GM12878 (cell line): ENCODE measurements at regions not wholly inside any gene's neighbourhood (a gene's known extent, or its start where the extent isn't known, plus 50 kb on each side); places are given as distances from the start of the nearest gene placed in this dataset.

Source experiments
- ATAC-seq: fragments of 200-7000 bp; cut with Tn5 transposase; 3 replicates; pipeline ENCODE4 v1.9.1; 2020; ENCODE audit warnings: mild to moderate bottlenecking, moderate library complexity
- BruUV-seq: library from RNA; stranded (reverse); fragments of 400-500 nt; replicated peaks from 2 replicates; lab custom pipeline; 2021; lab: Mats Ljungman, UMichigan
- CTCF ChIA-PET: fragments of 300-600 bp; sonication (Branson Sonifier 250); formaldehyde crosslinking; extraction: SDS; loops from one replicate; lab custom pipeline; 2021; ENCODE audit warnings: inconsistent platforms; lab: Yijun Ruan, JAX
- POLR2A ChIA-PET: fragments of 350-600 bp; formaldehyde crosslinking; extraction: SDS; loops from one replicate; lab custom pipeline; 2021; ENCODE audit warnings: inconsistent platforms; lab: Charles Lee
- RAD21 ChIA-PET: fragments of 300-600 bp; sonication (Branson Sonifier 250); formaldehyde crosslinking; loops from one replicate; lab custom pipeline; 2023; ENCODE audit warnings: antibody characterized with exemption; ENCODE audit not compliant: unreplicated experiment; lab: Charles Lee
- SMC1A ChIA-PET: fragments of 300-600 bp; sonication (Branson Sonifier 250); formaldehyde crosslinking; loops from one replicate; lab custom pipeline; 2023; ENCODE audit not compliant: unreplicated experiment, uncharacterized antibody; lab: Charles Lee
- DNase-seq: peaks from one replicate; pipeline ENCODE4 v3.0.0-alpha.2; 2011; ENCODE audit warnings: low read depth, low spot score
- FAIRE-seq: peaks from 3 replicates; lab custom pipeline; 2011; peaks lifted over from hg19 to GRCh38; lab: Jason Lieb, UNC
- H2AFZ ChIP-seq: 2 replicates; pipeline ENCODE4 v1.6.0; 2011; ENCODE audit warnings: low read depth, low read length, control low read depth; ENCODE audit not compliant: control insufficient read depth
- H3K27ac ChIP-seq: 2 replicates; pipeline ENCODE4 v1.5.1; 2011; ENCODE audit warnings: control low read depth; ENCODE audit not compliant: control insufficient read depth, insufficient read depth
- H3K27me3 ChIP-seq, 2 experiments: replicated peaks in 1 of 2; 2 replicates each; pipeline versions ENCODE4 v1.6.0 to v1.6.1; 2011; ENCODE audit warnings: low read length in 1 of 2; ENCODE audit not compliant: control insufficient read depth in 2 of 2, insufficient read depth in 2 of 2
- H3K36me3 ChIP-seq, 2 experiments: 2 replicates each; pipeline ENCODE4 v1.5.1; 2011; ENCODE audit warnings: low read length in 1 of 2; ENCODE audit not compliant: control insufficient read depth in 2 of 2, insufficient read depth in 2 of 2
- H3K4me1 ChIP-seq: 2 replicates; pipeline ENCODE4 v1.6.1; 2011; ENCODE audit warnings: mild to moderate bottlenecking, low read length, moderate library complexity, mixed read lengths; ENCODE audit not compliant: control insufficient read depth, insufficient read depth
- H3K4me2 ChIP-seq: 2 replicates; pipeline ENCODE4 v1.6.0; 2011; ENCODE audit warnings: control low read depth; ENCODE audit not compliant: control insufficient read depth, insufficient read depth
- H3K4me3 ChIP-seq: fragments of 200-600 bp; sonication (generic); 2 replicates; pipeline ENCODE4 v1.5.1; 2016
- H3K79me2 ChIP-seq: 2 replicates; pipeline ENCODE4 v1.6.0; 2011; ENCODE audit warnings: low read length; ENCODE audit not compliant: control insufficient read depth, insufficient read depth
- H3K9ac ChIP-seq: 2 replicates; pipeline ENCODE4 v1.8.0; 2011; ENCODE audit warnings: low read length, control low read depth, mixed read lengths; ENCODE audit not compliant: control insufficient read depth, insufficient read depth
- H3K9me3 ChIP-seq: replicated peaks from 3 replicates; pipeline ENCODE4 v1.5.1; 2011; ENCODE audit warnings: mild to moderate bottlenecking, low read length; ENCODE audit not compliant: control insufficient read depth, insufficient read depth
- H4K20me1 ChIP-seq: 2 replicates; pipeline ENCODE4 v1.6.0; 2011; ENCODE audit not compliant: control insufficient read depth, insufficient read depth
- ASH2L ChIP-seq: fragments of 300-600, 200-600 bp; sonication (generic); IDR thresholded peaks from 2 replicates; pipeline ENCODE4 v1.6.1; 2017; ENCODE audit warnings: low read depth, mild to moderate bottlenecking, borderline replicate concordance
- ATF2 ChIP-seq: IDR thresholded peaks from 2 replicates; pipeline ENCODE4 v1.6.1; 2012; ENCODE audit warnings: low read length, inconsistent platforms
- BRCA1 ChIP-seq: IDR thresholded peaks from 2 replicates; pipeline ENCODE4 v1.6.1; 2011; ENCODE audit warnings: low read depth, low read length, improper control_type of control experiment
- CEBPB ChIP-seq, 2 experiments: fragments of 150-350 bp in 1 of 2; IDR thresholded peaks; 2 replicates each; pipeline ENCODE4 v1.6.1; 2012 to 2014; ENCODE audit warnings: low read depth in 2 of 2, low read length in 2 of 2, borderline replicate concordance in 1 of 2, inconsistent platforms in 1 of 2
- CHD4 ChIP-seq: fragments of 200-600 bp; sonication (generic); IDR thresholded peaks from 2 replicates; pipeline ENCODE4 v1.6.1; 2016; ENCODE audit warnings: mild to moderate bottlenecking
- CUX1 ChIP-seq: IDR thresholded peaks from 2 replicates; pipeline ENCODE4 v1.6.1; 2012; ENCODE audit warnings: improper control_type of control experiment, low read depth, low read length; ENCODE audit not compliant: insufficient replicate concordance
- IRF4 ChIP-seq: IDR thresholded peaks from 2 replicates; pipeline ENCODE4 v1.6.1; 2011; ENCODE audit warnings: low read depth, low read length
- NRF1 ChIP-seq: conservative IDR thresholded peaks from 2 replicates; pipeline ENCODE4 v1.6.1; 2011; ENCODE audit warnings: mild to moderate bottlenecking, low read depth, low read length, improper control_type of control experiment
- PAX8 ChIP-seq: fragments of 450-650 bp; IDR thresholded peaks from 2 replicates; pipeline ENCODE4 v1.6.1; 2017; ENCODE audit warnings: mild to moderate bottlenecking, moderate library complexity
- PBX3 ChIP-seq: IDR thresholded peaks from 2 replicates; pipeline ENCODE4 v1.6.1; 2011; ENCODE audit warnings: mild to moderate bottlenecking, low read depth, low read length, moderate library complexity; ENCODE audit not compliant: insufficient replicate concordance
- SIX5 ChIP-seq: IDR thresholded peaks from 2 replicates; pipeline ENCODE4 v1.6.1; 2011; ENCODE audit warnings: mild to moderate bottlenecking, low read depth, low read length, moderate library complexity; ENCODE audit not compliant: severe bottlenecking
- SMAD1 ChIP-seq: fragments of 450-650 bp; IDR thresholded peaks from 2 replicates; pipeline ENCODE4 v1.6.1; 2018; ENCODE audit warnings: mild to moderate bottlenecking, low read depth; ENCODE audit not compliant: partially characterized antibody
- TCF12 ChIP-seq: IDR thresholded peaks from 2 replicates; pipeline ENCODE4 v1.6.1; 2011; ENCODE audit warnings: low read depth, mild to moderate bottlenecking, low read length
- USF2 ChIP-seq: IDR thresholded peaks from 2 replicates; pipeline ENCODE4 v1.6.1; 2011; ENCODE audit warnings: low read depth, low read length, improper control_type of control experiment, borderline replicate concordance
- YBX1 ChIP-seq: fragments of 450-650 bp; IDR thresholded peaks from 2 replicates; pipeline ENCODE4 v1.6.1; 2016; ENCODE audit warnings: antibody characterized with exemption
- ZNF274 ChIP-seq: IDR thresholded peaks from one replicate; pipeline ENCODE4 v1.8.0; 2011; ENCODE audit not compliant: insufficient read length, insufficient read depth
- ZSCAN29 ChIP-seq: fragments of 450-650 bp; IDR thresholded peaks from 2 replicates; pipeline ENCODE4 v1.6.1; 2017; ENCODE audit warnings: mild to moderate bottlenecking, moderate library complexity
- in situ Hi-C: fragments of 300-500 bp; cut with MboI; formaldehyde crosslinking; loops from 9 replicates; pipeline ENCODE4 v1.14.3; 2018; ENCODE audit warnings: mixed read lengths
- intact Hi-C: fragments of 100-400 bp; cut with micrococcal nuclease; formaldehyde crosslinking; loops from one replicate; pipeline ENCODE4 v1.14.2; 2022; ENCODE audit not compliant: unreplicated experiment

DNA sequence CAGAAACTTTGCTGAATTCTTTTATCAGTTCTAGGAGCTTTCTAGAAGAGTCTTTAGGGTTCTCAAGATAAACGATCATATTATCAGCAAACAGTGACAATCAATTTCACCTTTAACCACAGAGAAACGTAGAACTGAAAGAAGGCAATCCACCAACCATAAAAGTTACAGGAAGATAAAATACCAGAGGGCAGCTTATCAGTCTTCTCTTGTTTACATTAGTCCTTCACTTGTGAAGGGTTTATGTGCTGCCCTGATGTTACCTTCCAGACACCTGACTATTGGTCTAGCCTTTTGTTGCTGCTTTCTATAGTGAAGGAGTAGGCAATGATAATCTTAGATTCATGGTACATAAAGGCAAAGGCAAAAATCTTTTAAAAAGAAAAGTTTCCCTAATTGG is 73.2 kb upstream of the EFCAB3 start (continued):
- no peak for TF ChIP-seq PAX8
- TF ChIP-seq IRF4: no peak
- TF ChIP-seq NRF1: no peak
- TF ChIP-seq CHD4: no peak

- H3K36me3 ChIP-seq: no peaks in the 10 kb centered on the region
- no peak overlapping the region for H3K9ac ChIP-seq
- no peak overlapping the region for H3K4me2 ChIP-seq
- no peak overlapping the region for H3K27ac ChIP-seq
- intact Hi-C loops (no loop called here), in situ Hi-C loops (no loop called here)
- ChIA-PET CTCF (no interaction called here), SMC1A (no interaction called here), POLR2A (no interaction called here), RAD21 (no interaction called here)
- ATAC-seq (no peak), FAIRE-seq (no peak), DNase-seq (no peak)
- no peaks in the 10 kb centered on the region; the same call in 2 of the 3 replicates for H3K9me3 ChIP-seq
- no peak overlapping the region for H2AFZ ChIP-seq
- no peaks in the 10 kb centered on the region for H3K79me2 ChIP-seq
- H3K4me3 ChIP-seq: no peak overlapping the region
- H3K27me3 ChIP-seq: no peaks in the 10 kb centered on the region; a peak in 1 of 4 replicates
- H4K20me1 ChIP-seq: no peaks in the 10 kb centered on the region
- H3K4me1 ChIP-seq: no peaks in the 10 kb centered on the region
- BruUV-seq: no TSS peak
- TF ChIP-seq PAX8: no peak
- TF ChIP-seq PBX3: no peak
- TF ChIP-seq CUX1: no peak
- TF ChIP-seq ZSCAN29: no peak
- no peak for TF ChIP-seq YBX1
- no peak for TF ChIP-seq SMAD1
- TF ChIP-seq ASH2L: no peak
- no peak for TF ChIP-seq SIX5
- no peak for TF ChIP-seq CHD4
- TF ChIP-seq ATF2: no peak
- no peak for TF ChIP-seq TCF12
- TF ChIP-seq BRCA1: no peak
- TF ChIP-seq USF2: no peak
- TF ChIP-seq ZNF274: no peak
- no peak for TF ChIP-seq CEBPB (IDR thresholded peaks at IDR 0.05; ENCODE audit: borderline replicate concordance in 1 of 2, low read depth in 2 of 2, low read length in 2 of 2)
These were observed 76.9 kb upstream of the EFCAB3 start for GRCh38 chr17:62303476-62303875.
